ENCODE measurements at regions not wholly inside any gene's neighbourhood (a gene's known extent, or its start where the extent isn't known, plus 50 kb on each side); places are given as distances from the start of the nearest gene placed in this dataset.

DNA sequence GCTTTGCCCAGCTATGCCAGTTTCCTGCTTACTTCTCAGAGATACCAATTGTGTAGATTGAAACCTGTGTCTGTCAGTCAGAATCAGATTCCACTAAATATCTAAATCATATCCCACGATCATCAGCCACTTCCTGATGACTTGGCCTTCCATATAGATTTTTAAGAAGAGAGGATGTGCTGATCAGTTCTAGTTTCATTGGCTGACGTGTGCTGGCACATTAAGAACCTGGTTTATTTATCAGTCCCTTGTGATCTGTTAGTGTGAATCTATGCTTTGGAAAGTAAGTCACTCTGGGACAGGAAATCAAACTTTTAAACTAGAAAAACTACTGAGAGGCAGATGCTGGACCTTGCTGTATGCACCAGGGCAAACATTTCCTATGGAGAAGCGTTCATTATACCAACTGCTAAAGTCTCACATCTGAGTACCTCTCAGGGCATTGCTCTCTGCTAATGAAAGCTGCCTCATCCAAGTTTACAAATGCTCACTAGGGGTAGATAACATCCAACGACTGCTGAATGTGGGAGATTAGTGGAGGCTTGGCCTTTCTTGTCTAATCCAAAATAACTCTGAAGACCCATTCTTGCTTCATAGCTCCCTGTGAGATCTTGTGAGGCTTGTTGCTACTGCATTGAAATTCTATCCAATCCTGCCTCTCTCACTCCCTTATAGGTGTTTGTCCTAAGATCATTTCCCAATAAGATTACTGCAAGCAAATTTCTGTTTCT is 109.1 kb downstream of the ARL4A start:
- no peak for ATAC-seq
- WGBS, 3 donors = 43 to 48% (median 46%) methylated on average over 4 of the region's 4 CpGs
- no peaks in the 10 kb centered on the region for H3K36me3 ChIP-seq (ENCODE audit: insufficient read depth in 1 of 2, low read depth in 1 of 2)
- H3K27me3 ChIP-seq (ENCODE audit: insufficient read depth in 3 of 3, low read length in 2 of 3) = no peaks in the 10 kb centered on the region
- intact Hi-C loops (cut with DNase I) = no loop called here
- no peaks in the 10 kb centered on the region for H3K4me1 ChIP-seq
- no peak for DNase-seq
- H3K27ac ChIP-seq = no peak overlapping the region
- no peak overlapping the region for H3K4me3 ChIP-seq
- no peaks in the 10 kb centered on the region for H3K9me3 ChIP-seq
- no peak for TF ChIP-seq CTCF (IDR thresholded peaks at IDR 0.05)

DNA sequence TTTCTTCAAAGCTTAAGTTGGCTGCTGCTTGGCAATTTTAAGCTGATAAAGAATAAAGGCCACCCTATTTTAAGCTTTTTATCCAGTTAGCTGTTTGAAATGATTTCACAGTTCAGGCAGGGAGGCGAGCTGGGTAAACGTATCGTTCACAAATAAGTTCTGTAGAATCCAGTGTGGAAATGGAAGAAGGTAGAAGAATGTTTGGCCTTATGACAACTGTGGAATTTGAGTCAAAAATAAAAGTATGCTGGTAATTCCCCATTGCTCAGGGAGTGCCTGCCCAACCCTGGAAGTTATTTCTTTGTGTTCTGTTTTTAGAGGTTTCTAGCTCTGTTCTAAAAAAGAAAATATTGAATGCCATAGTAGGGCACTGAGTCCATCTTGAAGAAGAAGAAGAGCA is 113.1 kb downstream of the ARL4A start:
- Histone ChIP-seq H3K4me1 (no peaks in the 10 kb centered on the region), H3K9me3 (no peaks in the 10 kb centered on the region), H3K4me3 (no peak overlapping the region), H3K27me3 (ENCODE audit: insufficient read depth in 3 of 3, low read length in 2 of 3) (no peaks in the 10 kb centered on the region), H3K36me3 (ENCODE audit: insufficient read depth in 1 of 2, low read depth in 1 of 2) (no peaks in the 10 kb centered on the region), H3K27ac (no peak overlapping the region)
- 44 to 62% (median 53%) methylated on average over 3 of the region's 3 CpGs for WGBS, 3 donors
- intact Hi-C loops (cut with DNase I) = no loop called here
- ATAC-seq = no peak
- no peak for DNase-seq
- TF ChIP-seq CTCF (IDR thresholded peaks at IDR 0.05) = no peak

GRCh38 chr7:12801107-12801506 is 113.7 kb downstream of the ARL4A start:
- DNase-seq (no peak), ATAC-seq (no peak)
- H3K27ac ChIP-seq = no peak overlapping the region
- H3K27me3 ChIP-seq (ENCODE audit: insufficient read depth in 3 of 3, low read length in 2 of 3) = no peaks in the 10 kb centered on the region
- no peak for TF ChIP-seq CTCF (IDR thresholded peaks at IDR 0.05)
- 83 to 95% (median 88%) methylated on average over 4 of the region's 4 CpGs for WGBS, 3 donors
- no peaks in the 10 kb centered on the region for H3K4me1 ChIP-seq
- no peaks in the 10 kb centered on the region for H3K36me3 ChIP-seq (ENCODE audit: insufficient read depth in 1 of 2, low read depth in 1 of 2)
- H3K9me3 ChIP-seq = no peaks in the 10 kb centered on the region
- no peak overlapping the region for H3K4me3 ChIP-seq
- intact Hi-C loops (cut with DNase I) = no loop called here

DNA sequence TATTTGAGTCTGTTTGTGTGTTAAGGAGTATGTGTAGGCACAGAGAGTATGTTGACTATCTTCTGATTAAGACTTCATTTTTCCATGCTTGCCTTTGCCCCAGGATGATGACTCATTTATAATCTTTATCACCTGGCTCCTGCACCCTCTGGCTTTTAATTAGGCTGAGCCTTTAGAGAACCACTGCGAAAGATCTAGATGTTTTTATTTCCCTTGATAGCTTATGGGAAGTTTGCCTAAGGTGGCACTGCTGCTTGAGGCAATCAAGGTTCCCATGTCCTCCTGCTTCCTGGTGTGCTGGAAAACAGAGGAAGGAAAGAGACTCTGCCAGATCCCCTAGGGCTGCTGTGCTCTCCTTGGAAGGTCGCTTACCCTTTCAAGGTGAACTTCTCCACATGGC is 114.6 kb downstream of the ARL4A start:
- 72 to 74% (median 72%) methylated on average over 2 of the region's 2 CpGs for WGBS, 3 donors
- no peak for DNase-seq
- TF ChIP-seq CTCF (IDR thresholded peaks at IDR 0.05) = no peak

GRCh38 chr7:12803542-12803941 is 116.1 kb downstream of the ARL4A start:
- ATAC-seq (no peak), DNase-seq (no peak)
- no peak for TF ChIP-seq CTCF (IDR thresholded peaks at IDR 0.05)
- Histone ChIP-seq H3K27me3 (ENCODE audit: insufficient read depth in 3 of 3, low read length in 2 of 3) (no peaks in the 10 kb centered on the region), H3K27ac (no peak overlapping the region), H3K36me3 (ENCODE audit: insufficient read depth in 1 of 2, low read depth in 1 of 2) (no peaks in the 10 kb centered on the region), H3K9me3 (no peaks in the 10 kb centered on the region), H3K4me1 (no peaks in the 10 kb centered on the region), H3K4me3 (no peak overlapping the region)
- intact Hi-C loops (cut with DNase I) = no loop called here
- 87 to 91% (median 87%) methylated on average over 7 of the region's 7 CpGs for WGBS, 3 donors

More for the DNA sequence above, 114.6 kb downstream of the ARL4A start:
- ATAC-seq = no peak
- H3K36me3 ChIP-seq (ENCODE audit: insufficient read depth in 1 of 2, low read depth in 1 of 2) = no peaks in the 10 kb centered on the region
- H3K27me3 ChIP-seq (ENCODE audit: insufficient read depth in 3 of 3, low read length in 2 of 3) = no peaks in the 10 kb centered on the region
- H3K27ac ChIP-seq = no peak overlapping the region
- H3K4me1 ChIP-seq = no peaks in the 10 kb centered on the region
- H3K9me3 ChIP-seq = no peaks in the 10 kb centered on the region
- intact Hi-C loops (cut with DNase I) = no loop called here
- H3K4me3 ChIP-seq = no peak overlapping the region

Measured in psoas muscle (tissue), 7 donors.